NOMO-1 treated with DMSO at 0.1 percent for 48 hours (cell line): ENCODE measurements at regions not wholly inside any gene's neighbourhood (a gene's known extent, or its start where the extent isn't known, plus 50 kb on each side); places are given as distances from the start of the nearest gene placed in this dataset.
"Not testable (repeated sequence)": the region's sequence is repeated elsewhere in the genome, so short reads cannot be mapped to it uniquely, and the experiment has no call there.

Experiments
- DNase-seq: peaks from one replicate; lab custom pipeline; 2025; ENCODE audit not compliant: unreplicated experiment; lab: John Stamatoyannopoulos, UW

DNA sequence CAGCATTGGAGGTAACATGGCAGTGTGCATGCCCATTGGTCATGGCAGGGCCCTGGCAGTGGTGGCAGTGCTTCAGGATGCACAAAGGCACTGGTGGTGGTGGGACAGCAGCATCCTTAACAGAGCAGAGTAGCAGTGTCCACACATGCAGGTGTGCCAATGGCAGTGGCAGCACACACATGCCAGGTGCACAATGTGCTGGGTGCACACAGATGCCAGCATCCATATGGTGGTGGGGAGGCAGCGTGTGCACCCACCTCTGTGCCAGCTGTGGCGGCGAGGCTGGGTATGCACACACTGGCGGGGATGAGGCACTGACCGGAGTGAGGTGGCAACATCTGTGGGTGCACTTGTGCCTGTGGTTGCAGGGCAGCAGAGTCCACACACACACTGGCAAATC, 150.6 kb downstream of the SI start:
- no peak for DNase-seq

DNA sequence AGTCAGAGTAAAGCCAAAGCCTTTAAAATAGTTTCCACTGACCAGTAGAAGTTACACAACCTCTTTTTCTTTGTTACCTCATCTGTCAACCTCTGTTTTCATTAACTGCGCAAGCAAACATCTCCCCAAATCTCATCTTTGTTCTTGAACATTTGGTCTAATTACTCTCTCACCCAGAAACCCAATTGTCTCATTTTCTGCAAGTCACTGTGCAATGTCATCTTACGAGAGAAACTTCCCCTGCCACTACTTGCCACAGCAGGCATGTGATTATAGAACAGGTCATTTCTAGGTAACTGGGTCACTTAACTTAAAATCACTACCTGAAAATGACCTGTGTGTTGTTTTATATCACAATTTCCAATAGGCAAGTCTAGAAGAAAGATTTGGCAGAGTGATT, 159.4 kb downstream of the SI start:
- DNase-seq, result peak; percentile 4

DNA sequence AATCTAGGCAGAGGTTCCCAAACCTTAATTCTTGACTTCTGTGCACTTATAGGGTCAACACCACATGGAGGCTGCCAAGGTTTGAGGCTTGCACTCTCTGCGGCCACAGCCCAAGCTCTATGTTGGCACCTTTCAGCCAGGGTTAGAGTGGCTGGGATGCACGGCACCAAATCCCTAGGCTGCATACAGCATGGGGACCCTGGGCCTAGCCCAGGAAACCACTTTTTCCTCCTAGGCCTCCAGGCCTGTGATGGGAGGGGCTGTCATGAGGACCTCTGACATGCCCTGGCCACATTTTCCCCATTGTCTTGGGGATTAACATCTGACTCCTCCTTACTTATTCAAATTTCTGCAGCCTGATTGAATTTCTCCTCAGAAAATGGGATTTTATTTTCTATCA, 165.4 kb downstream of the SI start:
- no peak for DNase-seq

DNA sequence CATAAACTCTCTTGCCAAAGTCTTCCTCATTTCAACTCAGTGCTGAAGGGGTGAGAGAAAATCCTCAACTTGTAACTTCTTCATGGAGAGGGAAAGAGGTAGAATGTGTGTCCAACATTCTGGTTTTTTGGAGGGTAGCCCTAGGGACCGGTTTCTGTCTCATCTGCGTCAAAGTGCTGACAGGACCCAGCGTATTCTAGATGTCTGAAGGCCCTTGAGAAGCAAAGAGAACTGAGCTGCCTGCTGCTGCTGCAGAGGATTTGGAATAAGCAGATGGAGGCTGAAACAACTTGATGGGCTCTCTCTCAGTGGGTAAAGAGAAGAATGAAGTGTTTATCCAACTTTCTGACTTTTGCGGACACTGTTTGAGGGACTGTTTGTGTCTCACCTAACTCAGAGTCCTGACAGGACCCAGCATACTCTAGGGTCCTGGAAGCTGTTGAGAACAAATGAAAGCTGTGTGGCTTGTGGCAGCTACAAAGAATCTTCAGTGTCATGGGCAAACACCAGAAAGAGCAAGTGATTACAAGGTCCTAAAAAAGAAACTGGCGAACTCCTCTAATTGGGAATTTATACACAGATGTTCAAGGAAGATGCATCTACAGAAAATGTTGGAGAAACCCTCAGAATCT, 174.4 kb downstream of the SI start:
- DNase-seq, result no peak

DNA sequence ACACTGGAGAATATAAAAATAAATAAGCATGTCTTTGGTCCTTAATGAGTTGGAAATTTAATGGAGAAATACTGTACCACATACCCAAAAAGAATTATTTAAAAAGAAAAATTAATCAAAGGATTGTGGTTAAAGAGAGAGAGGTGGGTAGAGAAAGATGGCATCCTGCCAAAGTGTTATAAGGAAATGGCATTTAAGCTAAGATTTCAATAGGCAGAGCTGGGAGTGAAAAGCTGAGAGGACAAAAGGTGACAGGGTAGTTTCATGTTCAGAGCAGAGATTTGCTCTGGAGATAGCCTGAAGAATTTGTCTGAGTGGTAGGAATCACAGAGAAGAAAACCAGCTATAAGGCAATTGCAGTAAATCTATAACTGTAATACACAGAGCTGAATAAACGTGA, 181.0 kb downstream of the SI start:
- no peak for DNase-seq

DNA sequence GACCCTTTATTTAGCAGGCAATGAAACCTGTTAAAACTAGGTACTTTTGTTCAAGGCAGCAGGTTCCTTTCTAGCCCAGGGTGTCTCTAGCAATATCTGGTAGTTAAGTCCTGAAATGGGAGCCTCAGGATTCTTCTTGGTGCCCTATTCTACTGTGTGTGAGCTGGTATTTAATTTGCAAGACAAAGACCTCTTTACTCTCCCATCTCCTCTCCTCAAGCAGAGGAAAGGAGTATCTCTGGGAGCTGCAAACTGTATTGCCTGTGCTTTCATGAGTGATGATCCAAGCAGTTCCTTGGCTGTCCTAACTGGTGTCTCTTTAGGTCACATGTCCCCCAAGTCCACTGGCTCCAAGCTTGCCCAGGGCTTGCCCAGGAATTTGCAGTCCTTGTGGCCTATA, 188.2 kb downstream of the SI start:
- DNase-seq, result no peak

DNA sequence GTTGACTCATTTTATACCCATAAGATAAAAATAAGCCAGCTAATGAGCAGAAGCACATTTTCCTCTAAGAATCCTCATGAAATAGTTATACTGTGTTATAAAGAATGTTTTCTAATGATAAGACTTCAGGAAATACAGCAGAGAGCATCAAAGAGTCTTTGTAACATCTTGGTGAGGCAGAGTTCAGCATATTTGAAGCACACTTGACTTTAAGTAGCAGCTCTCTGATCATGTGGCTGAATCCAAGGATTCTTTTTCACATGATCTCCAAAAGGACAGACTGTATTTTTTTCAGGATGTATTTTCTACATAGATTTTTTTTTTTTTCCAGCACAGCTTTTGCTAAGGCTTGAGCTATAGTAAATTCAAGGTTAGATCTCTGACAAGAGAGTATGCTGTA, 195.1 kb downstream of the SI start:
- DNase-seq, result no peak

DNA sequence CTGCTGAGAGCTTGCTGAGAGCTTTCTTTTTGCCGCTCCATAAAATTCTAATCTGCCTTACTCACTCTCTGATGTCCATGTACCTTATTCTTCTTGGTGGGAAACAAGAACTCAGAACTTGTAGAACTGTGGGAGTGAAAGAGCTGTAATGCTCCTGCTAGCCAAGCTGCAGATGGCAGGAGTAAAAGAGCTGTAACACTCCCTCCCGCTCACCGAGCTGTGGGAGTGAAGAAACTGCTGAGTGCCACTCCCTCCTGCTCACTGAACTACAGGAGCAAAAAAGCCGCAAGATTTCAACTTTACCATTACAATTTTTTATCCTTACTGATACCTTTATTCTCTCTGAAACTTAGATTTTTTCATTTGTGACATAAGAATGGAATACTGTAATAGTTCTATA, 199.1 kb downstream of the SI start:
- DNase-seq, result no peak

DNA sequence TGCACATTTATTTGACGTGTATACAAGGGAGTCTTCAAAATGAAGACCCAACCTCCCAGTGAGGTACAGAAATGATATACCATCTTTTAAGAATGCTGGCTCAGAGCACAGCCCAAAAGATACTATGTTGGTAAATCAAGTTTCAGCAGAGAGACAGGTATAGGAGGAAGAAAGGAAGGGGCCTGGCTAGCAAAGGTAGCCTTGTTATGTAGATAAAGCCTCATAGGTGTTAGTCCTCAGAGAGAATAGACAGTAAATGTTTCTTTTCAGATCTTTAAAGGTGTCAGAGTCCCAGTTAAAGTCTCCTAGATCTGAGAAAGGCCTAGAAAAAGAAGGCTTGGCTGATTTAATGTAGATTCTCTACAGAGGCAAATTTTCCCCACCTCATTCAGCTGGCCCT, 213.8 kb downstream of the SI start:
- no peak for DNase-seq

DNA sequence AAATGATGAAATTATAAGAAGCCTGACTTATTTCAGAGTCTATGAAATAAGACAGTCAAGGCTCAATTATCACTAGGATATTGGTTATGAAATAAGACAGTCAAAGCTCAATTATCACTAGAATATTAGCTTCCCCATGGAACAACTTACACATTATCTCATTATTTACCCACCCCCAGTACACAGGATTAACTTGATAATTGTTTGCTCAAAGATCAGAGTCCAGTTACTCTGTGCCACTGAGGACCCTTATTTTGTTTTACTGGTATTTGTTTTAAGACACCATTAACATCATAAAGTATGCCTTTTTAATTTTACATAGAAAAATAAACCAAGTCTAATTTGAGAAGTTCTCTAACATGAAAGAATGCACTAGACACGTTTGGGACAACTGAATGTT, 225.4 kb downstream of the SI start:
- DNase-seq, result no peak

DNA sequence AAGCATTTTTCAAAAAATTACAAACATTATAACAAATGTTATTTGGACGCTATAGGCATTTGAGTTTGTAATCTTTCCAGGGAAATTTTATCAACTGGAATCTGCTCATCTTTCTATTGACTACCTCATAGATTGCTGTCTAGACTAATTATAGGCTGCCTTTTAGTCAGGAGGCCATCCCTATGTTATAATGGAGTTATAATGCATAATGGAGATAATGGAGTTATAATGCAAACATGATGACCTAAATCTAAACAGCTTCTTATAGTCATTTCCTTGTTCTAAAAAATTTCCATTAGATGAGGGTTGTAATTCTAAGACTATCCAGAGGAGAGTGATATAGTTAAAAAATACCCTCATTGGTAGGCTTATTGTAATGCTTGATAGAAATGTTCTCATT, 226.4 kb downstream of the SI start:
- no peak for DNase-seq

DNA sequence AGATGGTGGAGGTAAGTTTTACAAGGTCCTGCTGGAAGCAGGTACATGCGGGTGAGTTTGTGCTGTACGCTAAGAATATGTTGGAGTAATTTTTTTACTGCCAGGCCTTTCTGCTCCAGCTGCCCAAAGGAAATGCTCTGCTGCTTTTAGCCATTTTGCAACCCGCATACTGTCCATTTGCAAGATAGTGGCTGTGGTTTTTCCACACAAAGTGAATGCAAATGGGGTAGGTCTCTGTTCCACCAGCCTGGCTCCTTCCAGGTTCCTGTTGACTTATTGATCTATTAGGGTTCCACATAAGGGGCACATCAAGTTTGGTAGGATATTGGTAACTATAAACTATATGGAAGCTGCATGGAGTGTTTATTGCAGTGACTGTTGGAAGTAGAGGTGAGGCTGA, 227.1 kb downstream of the SI start:
- no peak for DNase-seq

DNA sequence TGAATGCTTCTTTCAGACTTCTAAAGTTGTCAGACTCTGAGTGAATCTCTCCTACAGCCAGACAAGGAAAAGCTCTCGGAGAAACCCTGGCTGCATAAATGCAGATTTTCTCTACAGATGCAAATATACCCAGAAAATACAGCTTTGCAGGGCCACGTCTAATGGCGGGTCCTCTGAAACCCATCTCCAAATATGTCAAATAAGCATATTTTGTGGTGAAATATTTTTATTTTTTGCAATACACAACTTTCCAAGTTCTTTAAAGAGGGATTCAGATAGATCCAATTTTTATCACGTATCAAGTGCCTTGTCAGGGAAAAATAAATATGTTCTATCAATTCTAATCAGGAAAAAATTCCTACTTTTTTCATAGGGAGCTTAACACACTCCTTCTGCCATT, 229.4 kb downstream of the SI start:
- no peak for DNase-seq

DNA sequence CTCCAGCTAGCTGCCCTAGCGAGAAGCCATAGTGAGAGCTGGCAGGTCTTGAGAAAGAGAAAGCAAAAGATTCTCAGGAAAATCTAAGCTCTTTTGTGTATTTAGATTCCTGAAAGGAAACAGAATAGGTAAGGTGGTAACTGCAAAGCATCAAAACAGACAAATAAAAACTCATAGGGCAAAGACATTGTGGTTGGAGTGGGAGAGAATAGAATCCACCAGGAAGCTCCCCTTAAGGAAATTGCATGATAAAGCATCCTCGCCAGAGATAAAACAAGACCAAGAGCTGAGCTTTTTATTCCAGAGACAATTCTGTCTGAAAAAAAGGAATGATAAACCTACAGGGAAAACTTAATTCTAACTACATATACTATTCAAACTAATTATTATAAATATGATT, 232.6 kb downstream of the SI start:
- DNase-seq, result no peak

DNA sequence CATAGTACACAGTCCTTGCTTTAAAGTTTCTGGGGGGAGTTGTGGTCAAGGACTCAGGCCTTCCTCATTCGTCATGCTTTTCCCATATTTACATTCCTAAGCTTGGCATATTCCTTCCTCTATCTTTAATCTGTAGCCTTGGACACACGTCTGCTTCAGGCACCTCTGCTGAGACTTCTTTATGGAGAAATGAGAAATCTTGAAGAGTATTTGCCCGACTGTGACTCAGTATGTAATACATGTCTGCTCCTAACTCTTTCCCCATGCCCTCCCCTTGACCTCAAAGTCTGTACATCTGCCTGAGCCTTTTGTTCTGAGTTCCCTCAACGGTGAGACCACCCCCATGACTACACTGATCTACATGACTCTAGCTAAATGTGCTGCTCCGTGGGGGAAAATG, 246.1 kb downstream of the SI start:
- DNase-seq, result no peak

DNA sequence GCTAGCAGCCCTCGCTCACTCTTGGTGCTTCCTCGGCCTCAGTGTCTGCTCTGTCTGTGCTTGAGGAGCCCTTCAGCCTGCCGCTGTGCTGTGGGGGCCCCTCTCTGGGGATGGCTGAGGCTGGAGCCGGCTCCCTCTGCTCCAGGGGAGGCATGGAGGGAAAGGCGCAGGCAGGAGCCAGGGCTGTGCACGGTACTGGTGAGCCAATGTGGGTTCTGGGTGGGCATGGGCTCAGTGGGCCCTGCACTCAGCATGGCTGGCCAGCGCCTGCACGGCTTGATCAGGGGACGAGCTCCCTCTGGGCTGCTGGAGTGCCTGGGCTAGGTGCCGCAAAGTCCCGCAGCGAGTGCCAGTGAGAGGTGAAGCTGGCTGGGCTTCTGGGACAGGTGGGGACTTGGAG, 260.0 kb downstream of the SI start:
- DNase-seq, result no peak

DNA sequence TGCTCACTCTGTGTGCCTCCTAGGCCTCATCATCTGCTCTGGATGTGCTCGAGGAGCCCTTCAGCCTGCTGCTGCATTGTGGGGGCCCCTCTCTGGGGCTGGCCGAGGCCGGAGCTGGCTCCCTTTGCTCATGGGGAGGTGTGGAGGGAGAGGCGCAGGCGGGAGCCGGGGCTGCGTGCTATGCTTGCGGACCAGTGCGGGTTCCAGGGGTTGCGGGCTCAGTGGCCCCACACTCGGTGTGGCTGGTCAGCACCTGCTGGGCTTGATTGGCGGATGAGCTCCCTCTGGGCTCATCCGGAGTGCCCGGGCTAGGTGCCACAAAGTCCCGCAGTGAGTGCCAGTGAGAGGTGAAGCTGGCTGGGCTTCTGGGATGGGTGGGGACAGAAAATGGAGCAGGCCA, 264.2 kb downstream of the SI start:
- DNase-seq, result no peak

DNA sequence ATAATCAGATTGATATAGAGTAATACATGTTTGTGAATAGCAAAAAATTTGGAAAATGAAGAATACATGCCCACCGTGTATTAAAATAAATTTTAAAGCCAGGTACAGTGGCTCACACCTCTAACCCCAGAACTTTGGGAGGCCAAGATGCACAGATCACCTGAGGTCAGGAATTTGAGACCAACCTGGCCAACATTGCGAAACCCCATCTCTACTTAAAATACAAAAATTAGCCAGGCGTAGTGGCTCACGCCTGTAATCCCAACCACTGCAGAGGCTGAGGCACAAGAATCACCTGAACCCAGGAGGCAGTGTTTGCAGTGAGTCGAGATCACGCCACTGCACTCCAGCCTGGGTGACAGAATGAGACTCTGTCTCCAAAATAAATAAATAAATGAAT, 266.3 kb downstream of the SI start:
- DNase-seq, result no peak

DNA sequence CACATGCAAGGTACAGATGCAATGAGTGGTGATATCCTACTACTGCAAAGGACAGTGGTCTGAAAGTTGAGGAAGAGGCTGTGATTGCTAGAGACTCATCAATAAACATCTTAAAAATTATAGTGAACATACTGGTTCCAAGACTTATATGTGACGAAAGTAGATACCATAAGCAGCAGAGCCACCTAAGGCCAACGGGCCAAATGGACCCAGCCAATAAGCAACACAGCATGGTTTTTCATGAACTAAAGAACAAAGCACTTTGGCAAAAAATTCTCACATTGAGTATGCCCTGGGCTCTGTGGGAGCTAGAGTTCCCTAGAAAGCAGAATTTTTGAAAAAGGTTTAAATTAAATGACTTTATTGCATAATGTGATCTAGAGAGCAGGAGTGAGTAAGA, 272.1 kb downstream of the SI start:
- DNase-seq, result no peak

DNA sequence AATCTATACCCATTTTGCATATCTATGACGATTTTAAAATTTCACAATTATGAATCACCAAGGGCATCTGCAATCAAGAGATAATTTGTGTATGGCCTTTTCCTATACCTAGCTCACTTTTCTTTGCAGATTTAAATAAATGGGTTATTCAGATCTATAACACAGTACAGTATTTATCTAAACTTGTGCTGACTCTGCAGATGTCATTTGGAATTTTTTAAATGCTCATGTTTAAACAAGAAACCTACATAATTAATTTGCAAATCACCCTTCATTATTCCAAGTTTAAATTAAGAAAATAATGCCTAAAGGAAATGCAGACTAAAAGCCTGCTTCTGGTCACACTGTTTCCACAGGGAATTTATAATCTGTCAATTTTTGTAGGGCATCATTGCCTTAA, 284.2 kb downstream of the SI start:
- no peak for DNase-seq

DNA sequence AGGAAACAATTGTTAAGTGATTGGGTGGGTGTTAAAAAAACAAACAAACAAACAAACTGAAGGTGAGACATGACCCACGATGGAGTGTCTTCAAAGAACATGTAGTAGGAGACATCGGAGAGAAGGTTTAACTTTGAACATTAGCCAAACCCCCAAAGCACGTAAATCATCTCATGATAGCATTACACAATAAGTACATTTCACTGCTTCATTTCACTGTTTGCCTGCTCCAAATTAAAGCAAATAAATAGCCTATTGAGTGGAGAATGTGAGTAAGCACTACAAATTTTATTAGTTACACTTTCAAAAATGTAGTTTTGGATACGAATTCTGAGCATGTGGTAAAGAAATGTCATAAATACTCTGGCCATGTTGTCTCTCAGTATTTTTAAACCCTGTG, 287.0 kb downstream of the SI start:
- DNase-seq, result no peak

DNA sequence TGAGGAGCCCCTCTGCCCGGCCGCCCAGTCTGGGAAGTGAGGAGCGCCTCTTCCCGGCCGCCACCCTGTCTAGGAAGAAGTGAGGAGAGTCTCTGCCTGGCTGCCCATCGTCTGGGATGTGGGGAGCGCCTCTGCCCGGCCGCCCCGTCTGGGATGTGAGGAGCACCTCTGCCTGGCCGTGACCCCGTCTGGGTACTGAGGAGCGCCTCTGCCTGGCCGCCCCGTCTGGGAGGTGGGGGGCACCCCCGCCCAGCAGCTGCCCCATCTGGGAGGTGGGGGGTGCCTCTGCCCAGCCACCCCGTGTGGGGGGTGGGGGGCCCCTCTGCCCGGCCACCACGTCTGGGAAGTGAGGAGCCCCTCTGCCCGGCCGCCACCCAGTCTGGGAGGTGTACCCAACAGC, 293.9 kb downstream of the SI start:
- DNase-seq, result not testable (repeated sequence)

DNA sequence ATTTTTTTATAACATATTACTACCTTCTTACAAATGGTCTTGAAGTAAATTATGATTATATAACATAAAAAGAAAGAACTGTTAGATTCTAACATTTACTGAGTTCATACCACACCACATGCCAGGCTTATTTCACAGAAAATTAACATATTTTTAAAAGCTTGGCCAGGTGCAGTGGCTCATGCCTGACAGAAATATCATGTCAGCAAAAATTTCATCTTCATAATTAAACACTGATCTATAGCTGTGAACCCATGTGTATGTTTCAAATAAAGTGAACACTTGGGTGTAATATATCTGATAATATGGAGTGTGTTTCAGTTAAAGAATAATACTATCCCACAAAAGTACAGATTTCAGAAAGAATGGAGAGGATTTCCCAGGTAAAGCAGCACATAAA, 296.5 kb downstream of the SI start:
- no peak for DNase-seq

DNA sequence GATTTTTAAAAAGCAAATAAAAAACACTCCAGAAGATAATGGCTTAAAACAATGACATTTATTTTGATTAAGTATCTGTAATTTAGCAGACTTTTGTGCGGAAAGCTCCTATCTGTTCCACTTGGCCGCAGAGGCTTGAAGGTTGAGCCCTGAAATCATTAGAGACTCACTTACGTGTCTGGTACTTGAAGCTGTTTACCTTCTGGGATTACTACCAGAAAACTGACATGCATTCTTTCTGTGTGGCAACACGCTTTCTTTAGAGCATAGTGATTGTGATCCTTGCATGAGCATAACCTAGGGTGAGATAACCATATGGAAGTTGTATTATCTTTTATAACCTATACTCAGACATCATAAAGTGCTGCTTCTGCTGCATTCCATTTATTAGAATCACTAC, 298.5 kb downstream of the SI start:
- DNase-seq, result no peak
